OCI-LY1 (cell line): ENCODE measurements at regions not wholly inside any gene's neighbourhood (a gene's known extent, or its start where the extent isn't known, plus 50 kb on each side); places are given as distances from the start of the nearest gene placed in this dataset.

Experiments
- H2AFZ ChIP-seq: fragments of 200-600 bp; sonication (generic), shearing (Covaris generic); 2 replicates; pipeline ENCODE4 v1.6.0; 2014; ENCODE audit warnings: antibody characterized with exemption, mild to moderate bottlenecking, low read length
- H3F3A ChIP-seq: fragments of 200-600 bp; sonication (generic), shearing (Covaris generic); 2 replicates; pipeline ENCODE4 v1.6.0; 2014; ENCODE audit warnings: mild to moderate bottlenecking, antibody characterized with exemption, low read length, moderate library complexity; ENCODE audit not compliant: insufficient read depth
- H3K27ac ChIP-seq: fragments of 200-600 bp; sonication (generic); 2 replicates; pipeline ENCODE4 v1.5.1; 2014; ENCODE audit warnings: low read length, mixed run types, mild to moderate bottlenecking, low read depth; ENCODE audit not compliant: poor library complexity, severe bottlenecking
- H3K27me3 ChIP-seq: fragments of 200-600 bp; sonication (generic); 2 replicates; pipeline ENCODE4 v1.6.0; 2014; ENCODE audit warnings: antibody characterized with exemption, mild to moderate bottlenecking, low read length, moderate library complexity; ENCODE audit not compliant: insufficient read depth
- H3K36me3 ChIP-seq: fragments of 200-600 bp; sonication (generic); 2 replicates; pipeline ENCODE4 v1.6.1; 2014; ENCODE audit warnings: mild to moderate bottlenecking, antibody characterized with exemption, low read length, moderate library complexity, mixed read lengths; ENCODE audit not compliant: insufficient read depth
- H3K4me1 ChIP-seq: fragments of 200-600 bp; sonication (generic); 2 replicates; pipeline ENCODE4 v1.5.1; 2014; ENCODE audit warnings: mild to moderate bottlenecking, low read length, moderate library complexity; ENCODE audit not compliant: insufficient read depth, severe bottlenecking
- H3K4me2 ChIP-seq: fragments of 200-600 bp; sonication (generic), shearing (Covaris generic); 2 replicates; pipeline ENCODE4 v1.6.1; 2014; ENCODE audit warnings: low read length
- H3K4me3 ChIP-seq: fragments of 200-600 bp; sonication (generic); 2 replicates; pipeline ENCODE4 v1.5.1; 2014; ENCODE audit warnings: low read length, low read depth, mild to moderate bottlenecking, mixed read lengths; ENCODE audit not compliant: poor library complexity, severe bottlenecking
- H3K79me2 ChIP-seq: fragments of 200-600 bp; shearing (Covaris generic); 2 replicates; pipeline ENCODE4 v1.6.1; 2016; ENCODE audit warnings: mixed run types, low read length, mixed read lengths; ENCODE audit not compliant: insufficient read depth
- H3K9ac ChIP-seq: fragments of 200-600 bp; sonication (generic), shearing (Covaris generic); 2 replicates; pipeline ENCODE4 v1.6.1; 2014; ENCODE audit warnings: mild to moderate bottlenecking, low read length, mixed read lengths
- H3K9me2 ChIP-seq: fragments of 200-600 bp; sonication (generic), shearing (Covaris generic); 2 replicates; pipeline ENCODE4 v1.6.1; 2014; ENCODE audit warnings: low read depth, mild to moderate bottlenecking, low read length, mixed read lengths
- H3K9me3 ChIP-seq: fragments of 200-600 bp; shearing (Covaris generic); 2 replicates; pipeline ENCODE4 v1.6.1; 2014; ENCODE audit warnings: low read length, mixed read lengths
- H4K20me1 ChIP-seq: fragments of 200-600 bp; sonication (generic), shearing (Covaris generic); 2 replicates; pipeline ENCODE4 v1.6.0; 2016; ENCODE audit warnings: mild to moderate bottlenecking, low read length; ENCODE audit not compliant: insufficient read depth
- EZH2 ChIP-seq: fragments of 200-600 bp; sonication (generic), shearing (Covaris generic); IDR thresholded peaks from 2 replicates; pipeline ENCODE4 v1.8.0; 2017; ENCODE audit warnings: borderline replicate concordance, mixed run types, mild to moderate bottlenecking, antibody characterized with exemption, low read length, moderate library complexity, mixed read lengths
- TF ChIP-seq, protein P1 (sequence below): fragments of 200-600 bp; sonication (generic), shearing (Covaris generic); IDR thresholded peaks from 2 replicates; pipeline ENCODE4 v1.5.1; 2017; ENCODE audit warnings: mild to moderate bottlenecking, antibody characterized with exemption, low read length, moderate library complexity, mixed read lengths

GRCh38 chr1:239155466-239156091 lies 230.8 kb upstream of the CHRM3 start:
- Histone ChIP-seq H3K4me3 (no peak overlapping the region), H3K27ac (no peak overlapping the region), H2AFZ (no peak overlapping the region), H3K27me3 (no peaks in the 10 kb centered on the region), H3K9ac (no peak overlapping the region), H3K9me2 (no peaks in the 10 kb centered on the region), H3K79me2 (no peaks in the 10 kb centered on the region), H3F3A (no peaks in the 10 kb centered on the region), H3K36me3 (no peaks in the 10 kb centered on the region), H3K9me3 (no peaks in the 10 kb centered on the region), H3K4me2 (no peak overlapping the region), H4K20me1 (no peaks in the 10 kb centered on the region), H3K4me1 (no peaks in the 10 kb centered on the region)
- TF ChIP-seq, protein P1, sequence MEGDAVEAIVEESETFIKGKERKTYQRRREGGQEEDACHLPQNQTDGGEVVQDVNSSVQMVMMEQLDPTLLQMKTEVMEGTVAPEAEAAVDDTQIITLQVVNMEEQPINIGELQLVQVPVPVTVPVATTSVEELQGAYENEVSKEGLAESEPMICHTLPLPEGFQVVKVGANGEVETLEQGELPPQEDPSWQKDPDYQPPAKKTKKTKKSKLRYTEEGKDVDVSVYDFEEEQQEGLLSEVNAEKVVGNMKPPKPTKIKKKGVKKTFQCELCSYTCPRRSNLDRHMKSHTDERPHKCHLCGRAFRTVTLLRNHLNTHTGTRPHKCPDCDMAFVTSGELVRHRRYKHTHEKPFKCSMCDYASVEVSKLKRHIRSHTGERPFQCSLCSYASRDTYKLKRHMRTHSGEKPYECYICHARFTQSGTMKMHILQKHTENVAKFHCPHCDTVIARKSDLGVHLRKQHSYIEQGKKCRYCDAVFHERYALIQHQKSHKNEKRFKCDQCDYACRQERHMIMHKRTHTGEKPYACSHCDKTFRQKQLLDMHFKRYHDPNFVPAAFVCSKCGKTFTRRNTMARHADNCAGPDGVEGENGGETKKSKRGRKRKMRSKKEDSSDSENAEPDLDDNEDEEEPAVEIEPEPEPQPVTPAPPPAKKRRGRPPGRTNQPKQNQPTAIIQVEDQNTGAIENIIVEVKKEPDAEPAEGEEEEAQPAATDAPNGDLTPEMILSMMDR = no peak
- no peak for TF ChIP-seq EZH2

- H3K9me2 ChIP-seq = no peaks in the 10 kb centered on the region
- no peaks in the 10 kb centered on the region for H3F3A ChIP-seq
- H3K27me3 ChIP-seq = no peaks in the 10 kb centered on the region
- H3K4me3 ChIP-seq = no peak overlapping the region
- H2AFZ ChIP-seq = no peak overlapping the region
- no peaks in the 10 kb centered on the region for H4K20me1 ChIP-seq
- no peaks in the 10 kb centered on the region for H3K36me3 ChIP-seq
- no peak overlapping the region for H3K4me2 ChIP-seq
- H3K4me1 ChIP-seq = no peaks in the 10 kb centered on the region
- H3K9me3 ChIP-seq = no peaks in the 10 kb centered on the region
- no peak overlapping the region for H3K9ac ChIP-seq
- H3K79me2 ChIP-seq = no peaks in the 10 kb centered on the region
- TF ChIP-seq, protein P1 = no peak
- TF ChIP-seq EZH2 = no peak
- no peak overlapping the region for H3K27ac ChIP-seq
Observed at GRCh38 chr1:239151937-239152336, 234.4 kb upstream of the CHRM3 start.

DNA sequence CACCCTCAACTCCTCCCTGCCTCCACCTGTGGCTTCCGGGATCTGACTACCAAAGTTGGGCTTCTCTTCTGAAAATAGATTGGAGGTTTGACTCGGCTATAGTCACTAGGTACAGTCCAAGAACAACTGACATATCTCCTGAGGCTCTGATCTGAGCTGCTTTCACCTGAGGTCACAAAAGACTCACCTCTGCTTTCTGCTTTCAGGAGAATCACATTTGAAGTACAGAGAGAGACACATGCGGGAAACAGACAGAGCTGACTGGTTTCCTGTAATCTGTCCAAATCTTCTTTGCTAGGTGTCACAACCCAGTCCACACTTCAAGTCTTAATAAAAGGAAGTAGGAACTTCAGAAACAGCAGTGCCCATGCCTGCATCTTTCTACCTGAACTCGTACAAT lies 245.4 kb upstream of the CHRM3 start:
- no peaks in the 10 kb centered on the region for H3F3A ChIP-seq
- no peaks in the 10 kb centered on the region for H4K20me1 ChIP-seq
- no peaks in the 10 kb centered on the region for H3K36me3 ChIP-seq
- H3K4me1 ChIP-seq = no peaks in the 10 kb centered on the region
- H3K27ac ChIP-seq = no peak overlapping the region
- no peaks in the 10 kb centered on the region for H3K79me2 ChIP-seq
- H3K9ac ChIP-seq = no peak overlapping the region
- no peaks in the 10 kb centered on the region for H3K9me3 ChIP-seq
- H2AFZ ChIP-seq = no peak overlapping the region
- no peak overlapping the region for H3K4me3 ChIP-seq
- H3K27me3 ChIP-seq = no peaks in the 10 kb centered on the region
- no peaks in the 10 kb centered on the region for H3K9me2 ChIP-seq
- TF ChIP-seq, protein P1 = no peak
- no peak for TF ChIP-seq EZH2
- H3K4me2 ChIP-seq = no peak overlapping the region
